Mesendoderm (in vitro differentiated cells): ENCODE measurements at regions not wholly inside any gene's neighbourhood (a gene's known extent, or its start where the extent isn't known, plus 50 kb on each side); places are given as distances from the start of the nearest gene placed in this dataset.

Source experiments
- DNase-seq: peaks from one replicate; pipeline ENCODE4 v3.0.0; 2013
- H2AK5ac ChIP-seq: 2 replicates; pipeline ENCODE4 v1.6.1; 2013; ENCODE audit warnings: low read length, inconsistent platforms
- H2BK120ac ChIP-seq: 2 replicates; pipeline ENCODE4 v1.6.1; 2013; ENCODE audit warnings: low read depth, mild to moderate bottlenecking, low read length, moderate library complexity, mixed read lengths
- H2BK15ac ChIP-seq: replicated peaks from 2 replicates; pipeline ENCODE4 v1.6.1; 2013; ENCODE audit warnings: low read depth, mild to moderate bottlenecking, moderate library complexity
- H2BK5ac ChIP-seq: 2 replicates; pipeline ENCODE4 v1.6.1; 2013; ENCODE audit warnings: low read length, inconsistent platforms
- H3K18ac ChIP-seq: 2 replicates; pipeline ENCODE4 v1.6.1; 2013; ENCODE audit warnings: mild to moderate bottlenecking, low read length, mixed read lengths
- H3K23ac ChIP-seq: one replicate; pipeline ENCODE4 v1.6.1; 2013; ENCODE audit warnings: low read length
- H3K27ac ChIP-seq: 2 replicates; pipeline ENCODE4 v1.5.1; 2013; ENCODE audit warnings: low read depth, mild to moderate bottlenecking, inconsistent platforms, low read length, moderate library complexity
- H3K27me3 ChIP-seq: 2 replicates; pipeline ENCODE4 v1.6.1; 2013; ENCODE audit warnings: low read length, control low read depth, mild to moderate bottlenecking, inconsistent platforms; ENCODE audit not compliant: insufficient read depth, poor library complexity
- H3K36me3 ChIP-seq: 2 replicates; pipeline ENCODE4 v1.6.1; 2013; ENCODE audit warnings: low read length, inconsistent platforms; ENCODE audit not compliant: control insufficient read depth, insufficient read depth
- H3K4ac ChIP-seq: one replicate; pipeline ENCODE4 v1.6.1; 2013; ENCODE audit warnings: low read depth, mild to moderate bottlenecking, low read length, moderate library complexity
- H3K4me1 ChIP-seq: 2 replicates; pipeline ENCODE4 v1.6.1; 2013; ENCODE audit warnings: low read depth, low read length, inconsistent platforms; ENCODE audit not compliant: control insufficient read depth
- H3K4me2 ChIP-seq: 2 replicates; pipeline ENCODE4 v1.6.1; 2013; ENCODE audit warnings: low read length
- H3K4me3 ChIP-seq: 2 replicates; pipeline ENCODE4 v1.5.1; 2013; ENCODE audit warnings: mild to moderate bottlenecking, low read length
- H3K56ac ChIP-seq: one replicate; pipeline ENCODE4 v1.6.1; 2013; ENCODE audit warnings: low read length
- H3K79me1 ChIP-seq: 2 replicates; pipeline ENCODE4 v1.6.1; 2013; ENCODE audit warnings: low read length, inconsistent platforms
- H3K79me2 ChIP-seq: 2 replicates; pipeline ENCODE4 v1.6.1; 2013; ENCODE audit warnings: mild to moderate bottlenecking, low read length; ENCODE audit not compliant: control insufficient read depth, insufficient read depth
- H3K9ac ChIP-seq: 2 replicates; pipeline ENCODE4 v1.6.1; 2013; ENCODE audit warnings: low read length, inconsistent platforms
- H4K5ac ChIP-seq: one replicate; pipeline ENCODE4 v1.6.1; 2013; ENCODE audit warnings: low read length
- H4K8ac ChIP-seq: one replicate; pipeline ENCODE4 v1.6.1; 2013; ENCODE audit warnings: low read depth, mild to moderate bottlenecking, control low read depth, low read length, moderate library complexity
- WGBS: extraction: QIAGEN DNeasy Blood & Tissue Kit; methylation state at CpG from one replicate; pipeline ENCODE4 v1.1.7; 2013; ENCODE audit warnings: low lambda C conversion rate, missing lambda C conversion rate; ENCODE audit not compliant: insufficient coverage; ENCODE audit errors: extremely low coverage; 5-methylcytosine and 5-hydroxymethylcytosine counted together

GRCh38 chr14:97692084-97692483 is 894.9 kb downstream of the VRK1 start:
- no peak overlapping the region for H2BK5ac ChIP-seq
- peak; percentile 62 for DNase-seq
- no peak overlapping the region for H3K18ac ChIP-seq
- no peaks in the 10 kb centered on the region for H3K27me3 ChIP-seq
- no peak overlapping the region for H3K23ac ChIP-seq
- no peak overlapping the region for H3K27ac ChIP-seq
- H3K36me3 ChIP-seq, result no peaks in the 10 kb centered on the region
- no peak overlapping the region for H4K8ac ChIP-seq
- H2BK120ac ChIP-seq, result no peak overlapping the region
- H4K5ac ChIP-seq, result no peak overlapping the region
- no peaks in the 10 kb centered on the region for H3K4me1 ChIP-seq
- H3K56ac ChIP-seq, result no peak overlapping the region
- no peak overlapping the region for H3K4me2 ChIP-seq
- H3K79me2 ChIP-seq, result no peaks in the 10 kb centered on the region
- H3K4me3 ChIP-seq, result no peak overlapping the region
- no CpG with 5 or more reads among the region's 6 CpGs for WGBS
- no peak overlapping the region for H3K4ac ChIP-seq
- no peaks in the 10 kb centered on the region for H3K79me1 ChIP-seq
- no peak overlapping the region for H3K9ac ChIP-seq
- H2AK5ac ChIP-seq, result no peak overlapping the region
- H2BK15ac ChIP-seq, result no peak overlapping the region

- no peak overlapping the region for H3K56ac ChIP-seq
- no peak overlapping the region for H3K4me3 ChIP-seq
- no peak overlapping the region for H3K9ac ChIP-seq
- no peak overlapping the region for H3K27ac ChIP-seq
- H2AK5ac ChIP-seq, result no peak overlapping the region
- H3K27me3 ChIP-seq, result no peaks in the 10 kb centered on the region
- no peak overlapping the region for H3K23ac ChIP-seq
- no peak overlapping the region for H3K18ac ChIP-seq
- H4K8ac ChIP-seq, result no peak overlapping the region
- WGBS, result no CpG with 5 or more reads among the region's 5 CpGs
- H3K4me2 ChIP-seq, result no peak overlapping the region
- H2BK120ac ChIP-seq, result no peak overlapping the region
- no peak overlapping the region for H2BK15ac ChIP-seq
- no peak overlapping the region for H3K4ac ChIP-seq
- H3K4me1 ChIP-seq, result no peaks in the 10 kb centered on the region
- H3K79me2 ChIP-seq, result no peaks in the 10 kb centered on the region
- H2BK5ac ChIP-seq, result no peak overlapping the region
- H3K79me1 ChIP-seq, result no peaks in the 10 kb centered on the region
- no peak for DNase-seq
- no peak overlapping the region for H4K5ac ChIP-seq
- no peaks in the 10 kb centered on the region for H3K36me3 ChIP-seq
Observed at GRCh38 chr14:97695456-97695981, 898.3 kb downstream of the VRK1 start.

- no peak overlapping the region for H2BK5ac ChIP-seq
- H2BK15ac ChIP-seq, result no peak overlapping the region
- no peak overlapping the region for H3K56ac ChIP-seq
- no peak overlapping the region for H3K18ac ChIP-seq
- H4K5ac ChIP-seq, result no peak overlapping the region
- H3K4me1 ChIP-seq, result no peaks in the 10 kb centered on the region
- H3K4me2 ChIP-seq, result no peak overlapping the region
- no peak overlapping the region for H3K23ac ChIP-seq
- H3K79me2 ChIP-seq, result no peaks in the 10 kb centered on the region
- H3K79me1 ChIP-seq, result no peaks in the 10 kb centered on the region
- H3K27ac ChIP-seq, result no peak overlapping the region
- H4K8ac ChIP-seq, result no peak overlapping the region
- no peaks in the 10 kb centered on the region for H3K27me3 ChIP-seq
- no peak overlapping the region for H3K9ac ChIP-seq
- H3K4me3 ChIP-seq, result no peak overlapping the region
- H3K4ac ChIP-seq, result no peak overlapping the region
- H2AK5ac ChIP-seq, result no peak overlapping the region
- WGBS, result no CpG with 5 or more reads among the region's 2 CpGs
- H3K36me3 ChIP-seq, result no peaks in the 10 kb centered on the region
- H2BK120ac ChIP-seq, result no peak overlapping the region
- DNase-seq, result no peak
Observed at GRCh38 chr14:97697772-97698171, 900.6 kb downstream of the VRK1 start.

- no peak overlapping the region for H3K4me2 ChIP-seq
- no CpG with 5 or more reads among the region's 3 CpGs for WGBS
- no peak overlapping the region for H3K18ac ChIP-seq
- H4K5ac ChIP-seq, result no peak overlapping the region
- no peak overlapping the region for H3K27ac ChIP-seq
- H3K4me1 ChIP-seq, result no peaks in the 10 kb centered on the region
- H3K79me2 ChIP-seq, result no peaks in the 10 kb centered on the region
- no peak overlapping the region for H3K23ac ChIP-seq
- no peak overlapping the region for H3K9ac ChIP-seq
- no peaks in the 10 kb centered on the region for H3K36me3 ChIP-seq
- no peaks in the 10 kb centered on the region for H3K79me1 ChIP-seq
- H3K4ac ChIP-seq, result no peak overlapping the region
- no peak overlapping the region for H3K4me3 ChIP-seq
- H2AK5ac ChIP-seq, result no peak overlapping the region
- no peak overlapping the region for H2BK15ac ChIP-seq
- no peak overlapping the region for H2BK120ac ChIP-seq
- no peak overlapping the region for H3K56ac ChIP-seq
- DNase-seq, result no peak
- H4K8ac ChIP-seq, result no peak overlapping the region
- H3K27me3 ChIP-seq, result no peaks in the 10 kb centered on the region
- no peak overlapping the region for H2BK5ac ChIP-seq
Observed at GRCh38 chr14:97699026-97699425, 901.8 kb downstream of the VRK1 start.

- H3K23ac ChIP-seq, result no peak overlapping the region
- no peak overlapping the region for H3K4me2 ChIP-seq
- no peak overlapping the region for H3K27ac ChIP-seq
Observed at GRCh38 chr14:97703006-97703760, 906.0 kb downstream of the VRK1 start.

More at GRCh38 chr14:97703006-97703760, 906.0 kb downstream of the VRK1 start:
- H3K4me1 ChIP-seq, result no peaks in the 10 kb centered on the region
- H4K5ac ChIP-seq, result no peak overlapping the region
- WGBS, result no CpG with 5 or more reads among the region's 12 CpGs
- no peaks in the 10 kb centered on the region for H3K36me3 ChIP-seq
- H2BK120ac ChIP-seq, result no peak overlapping the region
- no peak overlapping the region for H3K56ac ChIP-seq
- no peak overlapping the region for H2BK5ac ChIP-seq
- no peak overlapping the region for H2AK5ac ChIP-seq
- no peak overlapping the region for H3K18ac ChIP-seq
- H2BK15ac ChIP-seq, result no peak overlapping the region
- H3K27me3 ChIP-seq, result no peaks in the 10 kb centered on the region
- H4K8ac ChIP-seq, result no peak overlapping the region
- H3K79me1 ChIP-seq, result no peaks in the 10 kb centered on the region
- no peaks in the 10 kb centered on the region for H3K79me2 ChIP-seq
- H3K4ac ChIP-seq, result no peak overlapping the region
- DNase-seq, result no peak
- H3K9ac ChIP-seq, result no peak overlapping the region
- H3K4me3 ChIP-seq, result no peak overlapping the region
